ENCODE measurements at regions not wholly inside any gene's neighbourhood (a gene's known extent, or its start where the extent isn't known, plus 50 kb on each side); places are given as distances from the start of the nearest gene placed in this dataset.

GRCh38 chr14:59090572-59090971 is 97.9 kb upstream of the DAAM1 start:
- no peaks in the 10 kb centered on the region for H3K9me2 ChIP-seq (ENCODE audit: insufficient read depth)
- no peak for TF ChIP-seq CTCF (conservative IDR thresholded peaks at IDR 0.05)
- TF ChIP-seq EZH2 (IDR thresholded peaks at IDR 0.05; ENCODE audit: low read depth) = no peak

GRCh38 chr14:59091404-59091803 is 97.1 kb upstream of the DAAM1 start:
- intact Hi-C loops (cut with micrococcal nuclease; ENCODE audit: unreplicated experiment) = no loop called here
- DNase-seq = no peak
- H3K4me2 ChIP-seq = no peak overlapping the region
- no peaks in the 10 kb centered on the region for H3F3A ChIP-seq (ENCODE audit: insufficient read depth, low read depth)
- H4K20me1 ChIP-seq (ENCODE audit: insufficient read depth) = no peaks in the 10 kb centered on the region
- no peak overlapping the region; the same call in 1 of the 2 replicates for H2AFZ ChIP-seq
- TF ChIP-seq EZH2 (IDR thresholded peaks at IDR 0.05; ENCODE audit: low read depth) (no peak), CTCF (conservative IDR thresholded peaks at IDR 0.05) (no peak)
- no peaks in the 10 kb centered on the region for H3K79me2 ChIP-seq (ENCODE audit: low read depth)
- no peaks in the 10 kb centered on the region for H3K4me1 ChIP-seq (replicated peaks; ENCODE audit: insufficient read depth)
- no peak overlapping the region for H3K4me3 ChIP-seq
- H3K36me3 ChIP-seq (ENCODE audit: low read depth) = no peaks in the 10 kb centered on the region
- no peaks in the 10 kb centered on the region for H3K9me2 ChIP-seq (ENCODE audit: insufficient read depth)
- ChIA-PET POLR2A (ENCODE audit: unreplicated experiment) (no interaction called here), CTCF (no interaction called here)
- no peak overlapping the region for H3K27ac ChIP-seq
- H3K27me3 ChIP-seq (ENCODE audit: insufficient read depth, low read depth) = 0 out of 2 replicates have a peak, but pooled peaks cover 7% of the 10 kb centered on the region
- no peaks in the 10 kb centered on the region for H3K9me3 ChIP-seq (ENCODE audit: insufficient read depth, low read depth)
- no TSS peak for BruUV-seq (replicated peaks)

More at GRCh38 chr14:59090572-59090971, 97.9 kb upstream of the DAAM1 start:
- intact Hi-C loops (cut with micrococcal nuclease; ENCODE audit: unreplicated experiment) = no loop called here
- Histone ChIP-seq H3K27me3 (ENCODE audit: insufficient read depth, low read depth) (0 out of 2 replicates have a peak, but pooled peaks cover 7% of the 10 kb centered on the region), H3K4me2 (no peak overlapping the region), H3K36me3 (ENCODE audit: low read depth) (no peaks in the 10 kb centered on the region), H3K4me3 (no peak overlapping the region), H3K79me2 (ENCODE audit: low read depth) (no peaks in the 10 kb centered on the region), H2AFZ (no peak overlapping the region), H3K9me3 (ENCODE audit: insufficient read depth, low read depth) (no peaks in the 10 kb centered on the region), H3K27ac (no peak overlapping the region), H4K20me1 (ENCODE audit: insufficient read depth) (no peaks in the 10 kb centered on the region), H3K4me1 (replicated peaks; ENCODE audit: insufficient read depth) (no peaks in the 10 kb centered on the region), H3F3A (ENCODE audit: insufficient read depth, low read depth) (no peaks in the 10 kb centered on the region)
- BruUV-seq (replicated peaks) = no TSS peak
- POLR2A ChIA-PET (ENCODE audit: unreplicated experiment) = no interaction called here
- DNase-seq = no peak
- CTCF ChIA-PET = no interaction called here

DNA sequence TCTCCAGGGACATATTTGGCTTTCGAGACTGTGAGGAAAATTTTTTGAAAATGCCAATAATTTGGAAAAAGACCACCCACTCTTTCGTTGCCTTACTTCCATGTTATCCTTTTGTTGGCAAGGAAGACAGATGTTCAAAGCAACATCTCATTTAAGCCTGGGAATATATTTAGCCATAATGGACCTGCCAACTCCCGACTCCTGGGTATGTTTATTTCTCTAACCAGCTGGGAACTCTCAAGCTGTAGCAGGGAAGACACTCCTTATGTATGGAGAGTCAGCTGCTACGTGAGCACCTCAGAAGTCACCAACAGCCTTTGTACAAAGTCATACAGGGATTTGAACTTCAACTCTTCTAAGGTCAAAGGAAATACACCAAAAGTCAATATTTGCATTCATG is 96.5 kb upstream of the DAAM1 start:
- ChIA-PET POLR2A (ENCODE audit: unreplicated experiment) (no interaction called here), CTCF (no interaction called here)
- no peaks in the 10 kb centered on the region for H3K9me2 ChIP-seq (ENCODE audit: insufficient read depth)
- H3K36me3 ChIP-seq (ENCODE audit: low read depth) = no peaks in the 10 kb centered on the region
- H3K4me2 ChIP-seq = no peak overlapping the region
- no peak overlapping the region for H3K4me3 ChIP-seq
- intact Hi-C loops (cut with micrococcal nuclease; ENCODE audit: unreplicated experiment) = no loop called here
- H3K9me3 ChIP-seq (ENCODE audit: insufficient read depth, low read depth) = no peaks in the 10 kb centered on the region
- H4K20me1 ChIP-seq (ENCODE audit: insufficient read depth) = no peaks in the 10 kb centered on the region
- no TSS peak for BruUV-seq (replicated peaks)
- no peak for TF ChIP-seq CTCF (conservative IDR thresholded peaks at IDR 0.05)
- TF ChIP-seq EZH2 (IDR thresholded peaks at IDR 0.05; ENCODE audit: low read depth) = no peak
- H3K4me1 ChIP-seq (replicated peaks; ENCODE audit: insufficient read depth) = no peaks in the 10 kb centered on the region
- H3K27ac ChIP-seq = no peak overlapping the region
- no peak overlapping the region; the same call in 1 of the 2 replicates for H2AFZ ChIP-seq
- H3K79me2 ChIP-seq (ENCODE audit: low read depth) = no peaks in the 10 kb centered on the region
- no peaks in the 10 kb centered on the region for H3F3A ChIP-seq (ENCODE audit: insufficient read depth, low read depth)
- H3K27me3 ChIP-seq (ENCODE audit: insufficient read depth, low read depth) = 0 out of 2 replicates have a peak, but pooled peaks cover 7% of the 10 kb centered on the region
- DNase-seq = no peak
